Small intestine (tissue), 7 donors: ENCODE measurements at regions not wholly inside any gene's neighbourhood (a gene's known extent, or its start where the extent isn't known, plus 50 kb on each side); places are given as distances from the start of the nearest gene placed in this dataset.

Experiments used
- DNase-seq, 2 donors: peaks; one replicate each; pipeline versions ENCODE4 v3.0.0 to v3.0.0-alpha.2; 2013
- FAIRE-seq: peaks from 2 replicates; lab custom pipeline; 2012; peaks lifted over from hg19 to GRCh38; lab: Jason Lieb, UNC
- H3K27ac ChIP-seq, 3 donors: one replicate each; pipeline ENCODE4 v1.5.1; 2013; ENCODE audit warnings: low read length in 2 of 3, mild to moderate bottlenecking in 2 of 3, control low read depth in 1 of 3, inconsistent platforms in 1 of 3, low read depth in 1 of 3, moderate library complexity in 1 of 3
- H3K27me3 ChIP-seq, 3 donors: one replicate each; pipeline ENCODE4 v1.6.1; 2013; ENCODE audit warnings: low read length in 3 of 3, inconsistent platforms in 1 of 3; ENCODE audit not compliant: control insufficient read depth in 3 of 3, insufficient read depth in 3 of 3
- H3K36me3 ChIP-seq, 3 donors: one replicate each; pipeline ENCODE4 v1.6.1; 2013; ENCODE audit warnings: low read length in 3 of 3, inconsistent platforms in 1 of 3, low read depth in 1 of 3, mild to moderate bottlenecking in 1 of 3, moderate library complexity in 1 of 3; ENCODE audit not compliant: control insufficient read depth in 3 of 3, insufficient read depth in 2 of 3
- H3K4me1 ChIP-seq, 3 donors: one replicate each; pipeline ENCODE4 v1.6.1; 2013; ENCODE audit warnings: low read length in 2 of 3, inconsistent platforms in 1 of 3, low read depth in 1 of 3, mild to moderate bottlenecking in 1 of 3, moderate library complexity in 1 of 3; ENCODE audit not compliant: control insufficient read depth in 3 of 3, insufficient read depth in 2 of 3
- H3K4me3 ChIP-seq, 3 donors: one replicate each; pipeline ENCODE4 v1.5.1; 2013; ENCODE audit warnings: low read length in 3 of 3, control low read depth in 1 of 3, inconsistent platforms in 1 of 3, low read depth in 1 of 3, mild to moderate bottlenecking in 1 of 3, moderate library complexity in 1 of 3
- H3K9me3 ChIP-seq, 2 donors: one replicate each; pipeline ENCODE4 v1.6.1; 2013; ENCODE audit warnings: low read depth in 1 of 2, low read length in 1 of 2; ENCODE audit not compliant: control insufficient read depth in 2 of 2, insufficient read depth in 1 of 2
- WGBS, 3 donors: extraction: QIAGEN DNeasy Blood & Tissue Kit; methylation state at CpG; one replicate each; pipeline ENCODE4 v1.1.7; 2013; 5-methylcytosine and 5-hydroxymethylcytosine counted together
- donor health status: healthy with polysubstance abuse.
- donor health status: control.
- donor health status: control.
- donor health status: Bipolar disorder and iron deficiency.
- donor health status: healthy.

- Histone ChIP-seq H3K27ac (no peak overlapping the region), H3K36me3 (no peaks in the 10 kb centered on the region), H3K9me3 (peaks cover 0 to 6% of the 10 kb centered on the region in 2 donors), H3K4me1 (no peaks in the 10 kb centered on the region), H3K4me3 (no peak overlapping the region), H3K27me3 (peaks cover 0 to 40% (median 8%) of the 10 kb centered on the region in 3 donors)
- DNase-seq (no peak), FAIRE-seq (no peak)
- 73 to 74% (median 73%) methylated on average over 3 of the region's 3 CpGs for WGBS, 3 donors
These were observed 66.8 kb upstream of the DISP3 start for GRCh38 chr1:11412141-11412540.

GRCh38 chr1:11413986-11414391, 65.0 kb upstream of the DISP3 start:
- 32 to 43% (median 41%) methylated on average over 8 of the region's 8 CpGs for WGBS, 3 donors
- Histone ChIP-seq H3K27me3 (peaks cover 0 to 32% (median 7%) of the 10 kb centered on the region in 3 donors), H3K27ac (no peak overlapping the region), H3K4me3 (no peak overlapping the region), H3K36me3 (no peaks in the 10 kb centered on the region), H3K4me1 (no peaks in the 10 kb centered on the region), H3K9me3 (no peaks in the 10 kb centered on the region)
- FAIRE-seq (no peak), DNase-seq (no peak)

GRCh38 chr1:11414926-11415538, 63.9 kb upstream of the DISP3 start:
- DNase-seq (no peak), FAIRE-seq (no peak)
- no peak overlapping the region for H3K4me3 ChIP-seq
- no peaks in the 10 kb centered on the region for H3K36me3 ChIP-seq
- H3K27me3 ChIP-seq, result peaks cover 0 to 32% (median 8%) of the 10 kb centered on the region in 3 donors
- no peaks in the 10 kb centered on the region for H3K9me3 ChIP-seq
- no peak overlapping the region for H3K27ac ChIP-seq
- 78 to 83% (median 81%) methylated on average over 19 of the region's 19 CpGs for WGBS, 3 donors
- H3K4me1 ChIP-seq, result no peaks in the 10 kb centered on the region

- no peaks in the 10 kb centered on the region for H3K9me3 ChIP-seq
- H3K4me3 ChIP-seq, result no peak overlapping the region
- whole genome bisulfite sequencing, 3 donors, result 35 to 65% (median 42%) methylated on average over 4 of the region's 4 CpGs
- FAIRE-seq (no peak), DNase-seq (no peak)
- no peaks in the 10 kb centered on the region for H3K4me1 ChIP-seq
- H3K27ac ChIP-seq, result no peak overlapping the region
- H3K36me3 ChIP-seq, result no peaks in the 10 kb centered on the region
- peaks cover 0 to 32% (median 9%) of the 10 kb centered on the region in 3 donors for H3K27me3 ChIP-seq
These were observed 61.8 kb upstream of the DISP3 start for GRCh38 chr1:11417162-11417561.

GRCh38 chr1:11418056-11418455, 60.9 kb upstream of the DISP3 start:
- Histone ChIP-seq H3K27ac (no peak overlapping the region), H3K4me3 (no peak overlapping the region), H3K4me1 (no peaks in the 10 kb centered on the region), H3K9me3 (no peaks in the 10 kb centered on the region), H3K36me3 (no peaks in the 10 kb centered on the region), H3K27me3 (peaks cover 0 to 28% (median 9%) of the 10 kb centered on the region in 3 donors)
- no peak for FAIRE-seq
- no peak for DNase-seq
- WGBS, 3 donors, result 58 to 69% (median 61%) methylated on average over 4 of the region's 4 CpGs

GRCh38 chr1:11421443-11421842, 57.5 kb upstream of the DISP3 start:
- Histone ChIP-seq H3K36me3 (no peaks in the 10 kb centered on the region), H3K4me3 (no peak overlapping the region), H3K27me3 (peaks cover 0 to 5% (median 5%) of the 10 kb centered on the region in 3 donors), H3K27ac (no peak overlapping the region), H3K4me1 (no peaks in the 10 kb centered on the region), H3K9me3 (no peaks in the 10 kb centered on the region)
- FAIRE-seq (no peak), DNase-seq (no peak)
- 79 to 86% (median 86%) methylated on average over 8 of the region's 8 CpGs for WGBS, 3 donors

- DNase-seq (no peak), FAIRE-seq (no peak)
- Histone ChIP-seq H3K4me3 (no peak overlapping the region), H3K27me3 (peaks cover 0 to 6% (median 5%) of the 10 kb centered on the region in 3 donors), H3K36me3 (no peaks in the 10 kb centered on the region), H3K9me3 (no peaks in the 10 kb centered on the region), H3K27ac (no peak overlapping the region), H3K4me1 (no peaks in the 10 kb centered on the region)
- 71 to 78% (median 76%) methylated on average over 9 of the region's 9 CpGs for WGBS, 3 donors
These were observed 56.3 kb upstream of the DISP3 start for GRCh38 chr1:11422686-11423085.

- no peak overlapping the region for H3K27ac ChIP-seq
- 92 to 93% (median 92%) methylated on average over 4 of the region's 4 CpGs for WGBS, 3 donors
- no peak for FAIRE-seq
These were observed 52.3 kb upstream of the DISP3 start for GRCh38 chr1:11426617-11427016.

GRCh38 chr1:11428789-11429188, 50.2 kb upstream of the DISP3 start:
- Histone ChIP-seq H3K27ac (no peak overlapping the region), H3K4me1 (no peaks in the 10 kb centered on the region), H3K4me3 (no peak overlapping the region), H3K27me3 (peaks cover 0 to 2% (median 0%) of the 10 kb centered on the region in 3 donors), H3K9me3 (no peaks in the 10 kb centered on the region), H3K36me3 (no peaks in the 10 kb centered on the region)
- FAIRE-seq, result no peak
- WGBS, 3 donors, result 80 to 84% (median 83%) methylated on average over 11 to 13 of the region's 13 CpGs
- no peak for DNase-seq

More at GRCh38 chr1:11426617-11427016, 52.3 kb upstream of the DISP3 start:
- Histone ChIP-seq H3K9me3 (no peaks in the 10 kb centered on the region), H3K4me1 (no peaks in the 10 kb centered on the region), H3K36me3 (no peaks in the 10 kb centered on the region), H3K4me3 (no peak overlapping the region), H3K27me3 (peaks cover 0 to 4% (median 3%) of the 10 kb centered on the region in 3 donors)
- DNase-seq, result no peak
